ENCODE measurements at regions not wholly inside any gene's neighbourhood (a gene's known extent, or its start where the extent isn't known, plus 50 kb on each side); places are given as distances from the start of the nearest gene placed in this dataset.

DNA sequence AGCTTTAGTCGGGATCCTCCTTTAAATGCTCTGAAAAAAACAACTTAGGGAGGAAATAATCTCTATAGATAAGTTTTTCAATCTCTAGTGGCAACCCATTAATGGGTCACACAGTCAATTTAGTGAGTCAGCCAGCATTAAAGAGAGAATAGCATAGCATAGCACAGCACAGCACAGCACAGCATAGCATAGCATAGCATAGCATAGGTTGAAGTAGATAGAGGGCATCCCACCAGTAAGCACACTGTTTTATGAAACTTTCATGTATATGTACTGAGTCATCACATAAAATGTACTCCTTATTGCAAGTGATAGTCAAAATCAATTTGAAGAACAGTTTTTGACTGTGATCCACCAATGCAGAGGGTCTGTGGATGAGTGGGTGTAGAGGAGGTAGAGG lies 522.9 kb downstream of the CCDC171 start:
- Histone ChIP-seq H3K4me3 (ENCODE audit: low read length) (no peak overlapping the region), H3K27ac (ENCODE audit: low read length) (no peak overlapping the region), H3K9ac (ENCODE audit: low read depth, low read length) (no peak overlapping the region), H3K27me3 (ENCODE audit: insufficient read depth, low read length) (no peaks in the 10 kb centered on the region), H3K9me3 (ENCODE audit: insufficient read depth, low read depth, low read length) (no peaks in the 10 kb centered on the region), H3K36me3 (ENCODE audit: insufficient read depth, low read depth, low read length) (no peaks in the 10 kb centered on the region), H3K4me1 (ENCODE audit: insufficient read depth, low read length) (no peaks in the 10 kb centered on the region)

DNA sequence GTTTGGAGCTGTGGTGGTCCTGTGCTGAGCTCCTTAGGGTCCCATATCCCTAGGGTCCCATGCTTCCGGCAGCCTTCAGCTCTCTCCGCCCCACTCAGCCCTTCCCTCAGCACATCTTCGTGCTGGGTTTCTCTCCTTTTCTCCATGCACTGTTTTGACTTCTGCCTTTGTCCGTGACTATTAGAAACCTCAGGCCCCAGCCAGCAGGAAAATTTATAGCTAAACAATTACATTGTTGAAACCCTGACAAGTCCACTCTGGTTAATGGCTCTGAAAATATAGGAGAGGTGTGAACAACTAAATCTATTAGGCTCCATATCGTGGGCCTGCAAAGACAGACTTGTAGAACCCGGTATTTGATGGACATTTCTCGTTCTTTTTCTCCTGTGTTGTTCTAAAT lies 523.7 kb downstream of the CCDC171 start:
- Histone ChIP-seq H3K4me1 (ENCODE audit: insufficient read depth, low read length) (no peaks in the 10 kb centered on the region), H3K9ac (ENCODE audit: low read depth, low read length) (no peak overlapping the region), H3K27ac (ENCODE audit: low read length) (no peak overlapping the region), H3K27me3 (ENCODE audit: insufficient read depth, low read length) (no peaks in the 10 kb centered on the region), H3K9me3 (ENCODE audit: insufficient read depth, low read depth, low read length) (no peaks in the 10 kb centered on the region), H3K36me3 (ENCODE audit: insufficient read depth, low read depth, low read length) (no peaks in the 10 kb centered on the region), H3K4me3 (ENCODE audit: low read length) (no peak overlapping the region)

GRCh38 chr9:16082796-16083195 lies 530.0 kb downstream of the CCDC171 start:
- Histone ChIP-seq H3K9ac (ENCODE audit: low read depth, low read length) (no peak overlapping the region), H3K9me3 (ENCODE audit: insufficient read depth, low read depth, low read length) (no peaks in the 10 kb centered on the region), H3K4me1 (ENCODE audit: insufficient read depth, low read length) (no peaks in the 10 kb centered on the region), H3K4me3 (ENCODE audit: low read length) (no peak overlapping the region), H3K27me3 (ENCODE audit: insufficient read depth, low read length) (no peaks in the 10 kb centered on the region), H3K27ac (ENCODE audit: low read length) (no peak overlapping the region), H3K36me3 (ENCODE audit: insufficient read depth, low read depth, low read length) (no peaks in the 10 kb centered on the region)

DNA sequence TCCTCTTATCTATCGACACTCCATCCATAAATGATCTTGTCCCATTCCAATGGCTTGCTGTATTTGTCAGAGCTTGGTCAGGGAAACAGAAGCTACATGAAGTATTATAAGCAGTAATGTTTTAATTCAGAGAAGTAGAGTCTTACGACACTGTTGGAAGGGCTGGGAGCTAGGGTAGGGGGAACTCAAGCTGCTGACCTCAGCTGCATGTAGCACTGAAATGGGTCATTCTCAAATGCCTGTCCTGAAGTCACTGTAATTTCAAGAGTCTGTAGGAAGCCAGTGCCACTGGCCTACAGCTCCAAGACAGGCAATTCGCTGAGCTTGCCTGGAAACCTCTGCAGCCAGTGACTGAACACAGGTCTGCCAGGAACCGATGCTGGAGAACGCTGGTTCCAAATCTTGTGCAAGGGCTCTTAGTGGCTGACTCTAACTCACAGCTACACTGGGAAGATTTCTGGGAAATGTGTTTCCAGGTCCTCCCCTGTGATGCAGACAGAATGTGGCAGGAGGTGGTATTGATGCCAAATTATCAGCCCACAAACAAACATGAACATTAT lies 532.4 kb downstream of the CCDC171 start:
- no peaks in the 10 kb centered on the region for H3K27me3 ChIP-seq (ENCODE audit: insufficient read depth, low read length)
- no peaks in the 10 kb centered on the region for H3K36me3 ChIP-seq (ENCODE audit: insufficient read depth, low read depth, low read length)
- no peak overlapping the region for H3K27ac ChIP-seq (ENCODE audit: low read length)
- H3K4me1 ChIP-seq (ENCODE audit: insufficient read depth, low read length), result no peaks in the 10 kb centered on the region
- H3K9me3 ChIP-seq (ENCODE audit: insufficient read depth, low read depth, low read length), result no peaks in the 10 kb centered on the region
- H3K4me3 ChIP-seq (ENCODE audit: low read length), result no peak overlapping the region
- no peak overlapping the region for H3K9ac ChIP-seq (ENCODE audit: low read depth, low read length)

DNA sequence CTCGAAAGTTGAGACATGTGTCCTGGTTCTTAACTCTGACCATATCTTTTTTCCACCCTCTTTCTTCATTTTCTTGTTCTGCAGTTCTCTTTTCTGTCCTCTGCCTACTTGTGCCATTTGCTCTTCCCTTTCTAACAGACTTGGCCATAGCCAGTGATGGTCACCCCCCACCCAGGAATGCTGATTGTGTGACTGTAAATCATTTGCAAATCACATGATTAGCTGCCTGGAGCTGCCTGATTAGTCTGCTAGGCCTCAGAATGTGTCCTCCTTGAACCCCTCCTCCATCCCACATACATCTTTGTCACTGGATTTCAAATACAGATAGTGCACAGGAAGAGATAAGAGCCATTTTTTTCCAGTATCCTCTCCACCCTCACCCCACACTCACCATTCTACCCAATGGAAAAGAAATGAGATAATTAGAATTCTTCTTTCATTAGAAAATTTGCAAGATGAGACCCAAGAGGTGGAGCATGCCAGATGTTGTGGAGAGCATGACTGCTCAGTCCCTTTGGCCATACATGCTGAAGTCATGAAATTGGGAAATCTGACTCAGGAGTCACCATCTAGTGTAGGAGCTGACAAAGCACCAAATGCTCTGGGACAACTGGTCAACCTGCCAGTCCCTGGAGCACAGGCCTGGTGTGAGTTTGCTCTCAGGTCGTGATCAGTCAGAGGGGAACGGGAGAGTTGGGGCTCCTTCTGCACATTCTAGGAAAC lies 538.2 kb downstream of the CCDC171 start:
- Histone ChIP-seq H3K4me1 (ENCODE audit: insufficient read depth, low read length) (no peaks in the 10 kb centered on the region; the same call in 1 of the 2 replicates), H3K9me3 (ENCODE audit: insufficient read depth, low read depth, low read length) (no peaks in the 10 kb centered on the region), H3K36me3 (ENCODE audit: insufficient read depth, low read depth, low read length) (no peaks in the 10 kb centered on the region), H3K4me3 (ENCODE audit: low read length) (no peak overlapping the region), H3K27me3 (ENCODE audit: insufficient read depth, low read length) (no peaks in the 10 kb centered on the region), H3K27ac (ENCODE audit: low read length) (no peak overlapping the region), H3K9ac (ENCODE audit: low read depth, low read length) (no peak overlapping the region)

DNA sequence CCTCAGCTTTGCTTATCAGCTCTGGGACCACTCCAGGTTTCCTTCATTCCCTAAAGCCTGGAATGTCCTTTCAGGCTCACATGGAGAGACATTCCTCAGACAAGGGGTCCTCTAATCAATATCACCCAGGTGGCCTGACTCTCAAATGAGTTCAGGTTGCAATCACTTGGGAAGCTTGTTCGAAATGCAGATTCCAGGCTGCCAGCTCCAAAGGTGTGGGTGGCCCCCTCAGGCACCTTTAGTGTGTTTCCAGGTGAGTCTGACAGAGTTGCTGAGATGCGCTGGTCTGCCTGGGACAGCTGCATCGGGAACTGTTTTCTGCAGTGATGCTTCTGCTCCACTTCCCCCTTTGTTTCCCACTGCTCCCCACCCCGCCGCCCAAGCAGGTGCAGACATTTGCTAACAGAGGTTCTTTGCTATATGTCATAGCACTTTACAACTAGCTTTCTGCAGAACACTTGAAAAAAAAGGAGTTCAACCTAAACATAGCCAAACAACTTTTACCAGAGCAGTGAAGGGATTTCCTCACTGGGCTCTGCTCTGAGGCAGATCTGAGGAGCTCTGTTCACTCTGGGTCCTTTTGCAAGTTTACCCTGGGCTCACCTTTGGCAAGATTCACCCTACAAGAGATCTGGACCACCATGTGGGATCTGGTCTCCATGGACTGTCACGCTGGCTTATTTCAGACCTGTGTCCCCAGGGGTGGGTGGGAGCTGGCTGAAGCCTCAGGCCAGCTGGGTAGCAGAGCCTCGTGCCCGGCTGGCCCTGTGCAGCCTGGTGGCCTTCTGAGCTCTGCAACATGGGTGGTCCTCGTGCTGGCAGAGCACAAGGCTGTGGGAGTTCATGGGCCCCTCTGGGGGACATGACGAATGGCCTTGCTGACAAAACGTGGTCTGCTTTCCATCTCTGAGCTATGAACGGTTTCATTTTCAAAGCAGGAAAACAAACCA lies 539.6 kb downstream of the CCDC171 start:
- Histone ChIP-seq H3K9me3 (ENCODE audit: insufficient read depth, low read depth, low read length) (no peaks in the 10 kb centered on the region), H3K27me3 (ENCODE audit: insufficient read depth, low read length) (no peaks in the 10 kb centered on the region), H3K4me3 (ENCODE audit: low read length) (no peak overlapping the region), H3K4me1 (ENCODE audit: insufficient read depth, low read length) (no peaks in the 10 kb centered on the region; the same call in 1 of the 2 replicates), H3K27ac (ENCODE audit: low read length) (no peak overlapping the region), H3K9ac (ENCODE audit: low read depth, low read length) (no peak overlapping the region), H3K36me3 (ENCODE audit: insufficient read depth, low read depth, low read length) (no peaks in the 10 kb centered on the region)

DNA sequence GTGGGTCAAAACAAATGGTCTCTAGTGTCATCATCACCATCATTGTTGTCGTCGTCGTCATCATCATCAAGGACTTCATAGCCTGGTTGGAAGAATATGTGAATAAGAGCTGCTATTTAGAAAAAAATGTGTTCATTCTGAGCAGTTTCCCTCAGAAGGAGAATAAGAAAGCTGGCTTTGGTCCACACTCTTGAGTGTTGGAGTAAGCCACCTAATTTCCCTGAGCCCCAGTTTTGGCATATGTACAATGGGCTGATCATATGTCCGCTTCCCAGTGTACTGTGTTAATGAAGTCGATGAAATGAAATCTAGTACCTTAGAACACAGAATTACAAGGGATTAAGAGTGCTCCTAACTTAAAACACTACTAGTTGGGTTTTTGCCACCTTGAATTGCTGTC lies 545.5 kb downstream of the CCDC171 start:
- H3K9me3 ChIP-seq (ENCODE audit: insufficient read depth, low read depth, low read length), result no peaks in the 10 kb centered on the region
- no peak overlapping the region for H3K9ac ChIP-seq (ENCODE audit: low read depth, low read length)
- no peak overlapping the region for H3K27ac ChIP-seq (ENCODE audit: low read length)
- no peak overlapping the region for H3K4me3 ChIP-seq (ENCODE audit: low read length)
- no peaks in the 10 kb centered on the region for H3K27me3 ChIP-seq (ENCODE audit: insufficient read depth, low read length)
- no peaks in the 10 kb centered on the region for H3K36me3 ChIP-seq (ENCODE audit: insufficient read depth, low read depth, low read length)
- peaks cover 3% of the 10 kb centered on the region; the same call in 1 of the 2 replicates for H3K4me1 ChIP-seq (ENCODE audit: insufficient read depth, low read length)

DNA sequence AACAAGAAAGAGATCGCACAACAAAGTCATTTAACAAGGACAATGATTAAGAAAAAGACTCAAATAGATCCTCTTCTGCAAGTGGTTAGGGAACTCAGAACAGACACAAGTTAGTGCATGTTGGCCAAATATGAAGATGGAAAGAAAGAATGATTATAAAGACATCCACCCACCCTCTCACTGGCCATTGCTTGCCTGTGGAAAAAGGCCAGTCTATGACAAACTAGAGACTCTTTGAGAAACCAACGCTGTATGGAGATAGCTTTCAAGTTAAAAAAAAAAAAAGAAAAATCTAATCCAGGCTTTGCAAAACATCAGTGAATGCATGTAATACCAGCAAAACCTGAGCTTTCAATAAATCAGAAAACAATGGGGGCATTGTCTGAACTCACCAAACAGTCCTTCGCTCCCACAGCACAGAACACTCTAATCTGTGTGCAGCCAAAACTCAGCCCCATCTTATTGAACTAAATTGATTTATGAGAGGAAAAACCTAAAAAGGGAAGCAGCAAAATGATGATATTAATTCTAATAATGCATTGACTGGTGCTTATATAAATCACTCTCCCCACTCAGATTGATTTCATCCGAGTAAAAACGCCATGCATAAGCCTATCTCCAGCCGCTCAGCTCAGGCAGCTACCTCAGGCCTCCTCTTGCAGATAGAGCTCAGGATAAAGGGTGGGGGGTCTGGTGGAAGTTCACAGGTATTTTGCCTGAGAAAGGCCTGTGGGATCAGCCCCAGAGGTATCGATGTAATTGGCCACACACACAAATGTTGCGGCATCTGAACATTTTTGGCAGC lies 547.1 kb downstream of the CCDC171 start:
- Histone ChIP-seq H3K9ac (ENCODE audit: low read depth, low read length) (no peak overlapping the region), H3K4me1 (ENCODE audit: insufficient read depth, low read length) (peaks cover 3% of the 10 kb centered on the region; the same call in 1 of the 2 replicates), H3K4me3 (ENCODE audit: low read length) (no peak overlapping the region), H3K9me3 (ENCODE audit: insufficient read depth, low read depth, low read length) (no peaks in the 10 kb centered on the region), H3K36me3 (ENCODE audit: insufficient read depth, low read depth, low read length) (no peaks in the 10 kb centered on the region), H3K27me3 (ENCODE audit: insufficient read depth, low read length) (no peaks in the 10 kb centered on the region), H3K27ac (ENCODE audit: low read length) (no peak overlapping the region)

GRCh38 chr9:16100537-16101091 lies 547.8 kb downstream of the CCDC171 start:
- no peaks in the 10 kb centered on the region for H3K36me3 ChIP-seq (ENCODE audit: insufficient read depth, low read depth, low read length)
- peaks cover 3% of the 10 kb centered on the region; the same call in 1 of the 2 replicates for H3K4me1 ChIP-seq (ENCODE audit: insufficient read depth, low read length)
- no peak overlapping the region for H3K27ac ChIP-seq (ENCODE audit: low read length)
- H3K4me3 ChIP-seq (ENCODE audit: low read length), result no peak overlapping the region
- H3K9ac ChIP-seq (ENCODE audit: low read depth, low read length), result no peak overlapping the region
- H3K9me3 ChIP-seq (ENCODE audit: insufficient read depth, low read depth, low read length), result no peaks in the 10 kb centered on the region
- H3K27me3 ChIP-seq (ENCODE audit: insufficient read depth, low read length), result no peaks in the 10 kb centered on the region

GRCh38 chr9:16102154-16102553 lies 549.3 kb downstream of the CCDC171 start:
- H3K27ac ChIP-seq (ENCODE audit: low read length), result no peak overlapping the region
- H3K36me3 ChIP-seq (ENCODE audit: insufficient read depth, low read depth, low read length), result no peaks in the 10 kb centered on the region
- H3K4me3 ChIP-seq (ENCODE audit: low read length), result no peak overlapping the region
- no peaks in the 10 kb centered on the region for H3K9me3 ChIP-seq (ENCODE audit: insufficient read depth, low read depth, low read length)
- H3K4me1 ChIP-seq (ENCODE audit: insufficient read depth, low read length), result peaks cover 8% of the 10 kb centered on the region; the same call in 1 of the 2 replicates
- no peaks in the 10 kb centered on the region for H3K27me3 ChIP-seq (ENCODE audit: insufficient read depth, low read length)
- no peak overlapping the region for H3K9ac ChIP-seq (ENCODE audit: low read depth, low read length)
